ENCODE measurements at regions not wholly inside any gene's neighbourhood (a gene's known extent, or its start where the extent isn't known, plus 50 kb on each side); places are given as distances from the start of the nearest gene placed in this dataset.
"Not testable (repeated sequence)": the region's sequence is repeated elsewhere in the genome, so short reads cannot be mapped to it uniquely, and the experiment has no call there.

- no peak for DNase-seq (ENCODE audit: insufficient read length, low spot score)
- FAIRE-seq: no peak
- TF ChIP-seq TAF1 (IDR thresholded peaks at IDR 0.05; ENCODE audit: low read depth, low read length) (no peak), POLR2AphosphoS5 (IDR thresholded peaks at IDR 0.05; ENCODE audit: low read depth, low read length) (no peak), POLR2A (IDR thresholded peaks at IDR 0.05; ENCODE audit: low read depth, low read length) (no peak), PAX5 (IDR thresholded peaks at IDR 0.05; ENCODE audit: insufficient read depth, low read length, severe bottlenecking) (no peak), SPI1 (IDR thresholded peaks at IDR 0.05; ENCODE audit: low read depth, low read length) (no peak), POU2F2 (IDR thresholded peaks at IDR 0.05; ENCODE audit: low read depth, low read length) (no peak)
These were observed 771.7 kb downstream of the TBC1D22A start for GRCh38 chr22:47533961-47534803.

GRCh38 chr22:47517062-47517461, 754.6 kb downstream of the TBC1D22A start:
- TF ChIP-seq PAX5 (IDR thresholded peaks at IDR 0.05; ENCODE audit: insufficient read depth, low read length, severe bottlenecking) (no peak), POU2F2 (IDR thresholded peaks at IDR 0.05; ENCODE audit: low read depth, low read length) (no peak), POLR2A (IDR thresholded peaks at IDR 0.05; ENCODE audit: low read depth, low read length) (no peak), POLR2AphosphoS5 (IDR thresholded peaks at IDR 0.05; ENCODE audit: low read depth, low read length) (no peak), SPI1 (IDR thresholded peaks at IDR 0.05; ENCODE audit: low read depth, low read length) (no peak), TAF1 (IDR thresholded peaks at IDR 0.05; ENCODE audit: low read depth, low read length) (no peak)
- no peak for FAIRE-seq
- DNase-seq (ENCODE audit: insufficient read length, low spot score): no peak

GRCh38 chr22:47515384-47516125, 753.1 kb downstream of the TBC1D22A start:
- no peak for TF ChIP-seq SPI1 (IDR thresholded peaks at IDR 0.05; ENCODE audit: low read depth, low read length)
- TF ChIP-seq POU2F2 (IDR thresholded peaks at IDR 0.05; ENCODE audit: low read depth, low read length): no peak
- no peak for TF ChIP-seq POLR2A (IDR thresholded peaks at IDR 0.05; ENCODE audit: low read depth, low read length)
- no peak for TF ChIP-seq PAX5 (IDR thresholded peaks at IDR 0.05; ENCODE audit: insufficient read depth, low read length, severe bottlenecking)
- no peak for TF ChIP-seq TAF1 (IDR thresholded peaks at IDR 0.05; ENCODE audit: low read depth, low read length)
- no peak for TF ChIP-seq POLR2AphosphoS5 (IDR thresholded peaks at IDR 0.05; ENCODE audit: low read depth, low read length)
- DNase-seq (ENCODE audit: insufficient read length, low spot score) (no peak), FAIRE-seq (no peak)

- no peak for TF ChIP-seq POLR2A (IDR thresholded peaks at IDR 0.05; ENCODE audit: low read depth, low read length)
- TF ChIP-seq SPI1 (IDR thresholded peaks at IDR 0.05; ENCODE audit: low read depth, low read length): no peak
- no peak for TF ChIP-seq POU2F2 (IDR thresholded peaks at IDR 0.05; ENCODE audit: low read depth, low read length)
- no peak for TF ChIP-seq PAX5 (IDR thresholded peaks at IDR 0.05; ENCODE audit: insufficient read depth, low read length, severe bottlenecking)
- no peak for TF ChIP-seq TAF1 (IDR thresholded peaks at IDR 0.05; ENCODE audit: low read depth, low read length)
- TF ChIP-seq POLR2AphosphoS5 (IDR thresholded peaks at IDR 0.05; ENCODE audit: low read depth, low read length): no peak
- FAIRE-seq (peak; percentile 64), DNase-seq (ENCODE audit: insufficient read length, low spot score) (no peak)
These were observed 750.2 kb downstream of the TBC1D22A start for GRCh38 chr22:47512617-47513016.

DNA sequence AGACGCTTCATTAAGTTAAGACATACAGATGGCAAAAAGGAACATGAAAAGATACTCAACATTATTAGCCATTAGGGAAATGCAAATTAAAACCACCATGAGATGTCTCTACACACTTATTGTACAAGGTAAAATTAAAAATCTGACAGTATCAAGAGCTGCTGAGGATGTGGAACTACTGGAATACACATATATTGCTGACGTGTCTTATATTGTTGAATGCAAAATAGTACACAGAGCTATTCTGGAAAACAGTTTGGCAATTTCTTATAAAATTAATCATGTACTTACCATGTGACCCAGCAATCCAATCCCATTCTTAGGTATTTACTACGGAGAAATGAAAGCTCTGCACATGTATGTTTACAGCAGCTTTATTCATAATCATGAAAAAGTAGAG, 742.5 kb downstream of the TBC1D22A start:
- DNase-seq (ENCODE audit: insufficient read length, low spot score) (no peak), FAIRE-seq (no peak)
- TF ChIP-seq PAX5 (IDR thresholded peaks at IDR 0.05; ENCODE audit: insufficient read depth, low read length, severe bottlenecking): no peak
- TF ChIP-seq POU2F2 (IDR thresholded peaks at IDR 0.05; ENCODE audit: low read depth, low read length): no peak
- TF ChIP-seq POLR2AphosphoS5 (IDR thresholded peaks at IDR 0.05; ENCODE audit: low read depth, low read length): no peak
- TF ChIP-seq TAF1 (IDR thresholded peaks at IDR 0.05; ENCODE audit: low read depth, low read length): no peak
- TF ChIP-seq SPI1 (IDR thresholded peaks at IDR 0.05; ENCODE audit: low read depth, low read length): no peak
- no peak for TF ChIP-seq POLR2A (IDR thresholded peaks at IDR 0.05; ENCODE audit: low read depth, low read length)

DNA sequence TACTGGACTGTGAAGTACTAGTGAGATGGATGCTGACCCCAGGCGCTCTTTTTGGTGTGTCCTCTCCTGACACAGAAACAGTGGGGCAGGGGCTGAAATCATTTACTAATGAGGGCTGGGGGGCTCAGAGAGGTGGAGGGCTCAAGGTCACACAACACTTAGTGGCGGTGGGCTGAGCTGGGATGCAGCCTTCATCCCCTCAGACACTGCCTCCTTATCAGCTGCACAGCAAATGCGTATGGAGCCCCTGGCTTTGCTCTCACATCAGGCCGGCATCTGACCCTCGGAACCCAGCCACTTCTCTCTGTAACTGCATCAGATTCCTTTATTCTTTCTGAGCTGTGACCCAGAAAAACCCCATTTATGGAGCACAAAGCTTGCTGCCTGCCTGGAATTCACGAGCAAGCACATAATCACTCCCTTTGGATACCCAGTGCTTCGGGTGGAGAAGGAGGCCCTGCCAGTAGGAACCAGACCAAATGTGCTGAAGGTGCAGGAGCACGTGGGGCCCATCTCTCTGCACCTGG, 736.6 kb downstream of the TBC1D22A start:
- no peak for DNase-seq (ENCODE audit: insufficient read length, low spot score)
- TF ChIP-seq SPI1 (IDR thresholded peaks at IDR 0.05; ENCODE audit: low read depth, low read length) (no peak), POLR2A (IDR thresholded peaks at IDR 0.05; ENCODE audit: low read depth, low read length) (no peak), PAX5 (IDR thresholded peaks at IDR 0.05; ENCODE audit: insufficient read depth, low read length, severe bottlenecking) (no peak), POLR2AphosphoS5 (IDR thresholded peaks at IDR 0.05; ENCODE audit: low read depth, low read length) (no peak)
- no peak for FAIRE-seq

DNA sequence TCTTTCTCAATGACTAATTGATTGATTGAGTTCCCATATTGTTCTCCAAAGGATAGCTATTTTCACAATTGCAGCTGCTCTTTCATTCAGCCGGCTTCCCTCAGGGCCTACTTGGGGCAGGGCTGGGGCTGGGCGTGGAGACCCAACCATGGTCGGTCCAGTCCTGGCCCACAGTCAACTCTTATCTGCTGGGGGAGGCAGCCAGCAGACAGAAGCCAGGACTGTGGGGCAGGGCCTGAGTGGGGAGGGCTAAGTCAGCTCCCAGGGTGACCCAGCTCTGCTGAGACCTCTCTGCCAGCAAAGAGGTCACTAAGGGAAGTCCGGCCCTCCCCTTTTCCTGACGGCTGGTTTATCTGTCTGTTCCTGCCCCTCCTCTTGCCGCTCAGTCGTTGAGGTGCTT, 735.2 kb downstream of the TBC1D22A start:
- TF ChIP-seq POU2F2 (IDR thresholded peaks at IDR 0.05; ENCODE audit: low read depth, low read length) (no peak), POLR2AphosphoS5 (IDR thresholded peaks at IDR 0.05; ENCODE audit: low read depth, low read length) (no peak), SPI1 (IDR thresholded peaks at IDR 0.05; ENCODE audit: low read depth, low read length) (no peak), TAF1 (IDR thresholded peaks at IDR 0.05; ENCODE audit: low read depth, low read length) (no peak), POLR2A (IDR thresholded peaks at IDR 0.05; ENCODE audit: low read depth, low read length) (no peak), PAX5 (IDR thresholded peaks at IDR 0.05; ENCODE audit: insufficient read depth, low read length, severe bottlenecking) (no peak)
- FAIRE-seq (no peak), DNase-seq (ENCODE audit: insufficient read length, low spot score) (no peak)

GRCh38 chr22:47495110-47495509, 732.7 kb downstream of the TBC1D22A start:
- no peak for FAIRE-seq

DNA sequence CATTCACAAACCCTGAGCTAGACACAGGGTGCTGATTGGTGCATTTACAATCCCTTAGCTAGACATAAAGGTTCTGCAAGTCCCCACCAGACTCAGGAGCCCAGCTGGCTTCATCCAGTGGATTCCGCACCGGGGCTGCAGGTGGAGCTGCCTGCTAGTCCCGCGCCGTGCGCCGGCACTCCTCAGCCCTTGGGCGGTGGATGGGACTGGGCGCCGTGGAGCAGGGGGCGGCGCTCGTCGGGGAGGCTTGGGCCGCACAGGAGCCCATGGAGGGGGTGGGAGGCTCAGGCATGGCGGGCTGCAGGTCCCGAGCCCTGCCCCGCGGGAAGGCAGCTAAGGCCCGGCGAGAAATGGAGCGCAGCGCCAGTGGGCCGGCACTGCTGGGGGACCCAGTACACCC, 725.7 kb downstream of the TBC1D22A start:
- FAIRE-seq; DNase-seq (ENCODE audit: insufficient read length, low spot score): not testable (repeated sequence)

More at GRCh38 chr22:47495110-47495509, 732.7 kb downstream of the TBC1D22A start:
- TF ChIP-seq POU2F2 (IDR thresholded peaks at IDR 0.05; ENCODE audit: low read depth, low read length) (no peak), SPI1 (IDR thresholded peaks at IDR 0.05; ENCODE audit: low read depth, low read length) (peak; percentile 46; the same call in 1 of the 2 replicates)
- DNase-seq (ENCODE audit: insufficient read length, low spot score): no peak

Measured in GM12891 (cell line).